ENCODE measurements at regions not wholly inside any gene's neighbourhood (a gene's known extent, or its start where the extent isn't known, plus 50 kb on each side); places are given as distances from the start of the nearest gene placed in this dataset.

DNA sequence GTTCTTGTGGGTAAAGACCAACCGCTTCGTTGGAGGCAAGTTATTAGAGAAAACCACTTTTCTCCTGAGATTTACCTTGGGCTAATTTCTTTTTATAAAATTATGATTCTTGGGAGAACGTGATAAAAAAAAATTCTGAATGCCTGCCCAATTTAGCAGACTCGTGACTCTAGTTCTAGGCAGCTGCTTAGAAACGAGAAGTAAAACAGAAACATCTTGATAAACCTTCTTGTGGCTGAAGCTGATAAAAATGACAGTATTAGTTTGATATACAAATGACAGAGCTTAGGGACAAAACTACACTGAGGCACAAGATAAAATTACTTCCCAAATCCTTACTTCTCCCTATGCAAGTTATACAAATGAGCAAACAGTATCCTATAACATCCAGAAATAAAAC lies 458.9 kb upstream of the TEX13C start:
- no peak for DNase-seq

DNA sequence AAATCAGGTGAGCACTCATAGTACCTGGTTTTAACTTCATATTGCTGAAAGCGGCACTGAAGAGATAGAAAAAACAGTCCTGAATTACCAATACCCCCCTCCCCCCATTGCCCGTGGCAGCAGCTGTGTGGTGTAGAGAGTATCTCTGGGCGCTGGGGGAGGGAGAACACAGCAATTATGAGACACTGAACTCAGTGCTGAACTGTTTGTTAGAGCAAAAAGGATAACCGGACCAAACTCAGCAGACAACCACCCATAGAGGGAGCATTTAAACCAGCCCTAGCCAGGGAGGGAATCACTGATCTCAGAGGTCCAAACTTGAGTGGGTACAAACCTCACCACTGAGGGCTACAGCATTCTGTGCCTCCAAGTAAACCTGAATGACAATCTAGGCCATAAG lies 457.4 kb upstream of the TEX13C start:
- no peak for DNase-seq

DNA sequence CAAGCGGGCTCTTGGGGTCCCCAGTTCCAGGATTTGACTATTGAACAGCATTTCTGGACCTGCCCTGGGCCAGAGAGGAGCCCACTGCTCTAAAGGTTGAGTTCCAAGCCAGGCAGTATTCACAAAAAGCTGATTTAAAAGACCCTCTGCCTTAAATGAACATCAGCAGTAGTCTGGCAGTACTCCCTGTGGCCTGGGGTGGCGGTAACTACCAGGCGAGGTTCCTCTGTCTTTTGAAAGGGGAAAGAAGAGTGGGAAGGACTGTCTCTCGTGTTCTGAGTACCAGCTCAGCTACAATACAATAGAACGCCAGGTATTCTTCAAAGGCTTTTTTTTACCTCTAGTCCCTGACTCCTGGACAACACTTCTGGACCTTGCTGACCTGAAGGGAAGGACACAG lies 456.4 kb upstream of the TEX13C start:
- DNase-seq: no peak

DNA sequence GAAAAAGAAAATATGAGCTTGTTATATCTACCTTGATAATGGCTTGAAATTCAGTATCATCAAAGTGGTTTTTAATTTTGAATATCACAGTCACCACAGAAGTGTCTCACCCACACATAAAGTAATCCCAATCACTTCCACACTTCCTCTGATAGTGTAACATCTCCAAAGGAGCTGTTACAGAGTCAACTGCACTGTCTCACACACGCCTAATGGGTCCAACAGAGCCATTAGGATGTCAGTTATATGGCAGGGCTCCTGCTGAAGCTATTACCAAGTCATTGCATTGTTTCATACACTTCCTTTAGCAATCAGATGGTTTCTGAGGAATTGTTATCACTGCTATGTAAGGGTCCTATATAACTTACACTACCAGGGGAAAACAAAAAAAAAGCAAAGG lies 432.1 kb upstream of the TEX13C start:
- DNase-seq: no peak

DNA sequence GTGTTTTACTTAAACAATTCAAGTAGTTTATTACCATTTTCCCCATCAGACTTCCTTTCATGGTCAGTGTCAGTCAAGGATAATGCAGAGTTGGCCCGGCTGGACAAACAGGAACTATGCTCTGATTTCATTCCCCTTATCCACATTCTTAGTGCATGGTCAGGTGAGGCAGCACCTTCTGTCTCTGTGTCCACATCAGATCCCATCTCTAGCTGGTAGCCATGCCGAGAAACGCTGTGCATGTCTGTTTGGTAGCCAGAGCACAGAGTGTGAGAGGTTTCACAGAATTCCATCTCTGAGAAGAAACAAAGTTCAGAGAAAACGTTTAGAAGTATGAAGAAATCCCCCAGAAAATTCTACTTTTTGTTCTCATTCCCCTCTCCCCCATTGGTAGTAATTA lies 423.7 kb upstream of the TEX13C start:
- no peak for DNase-seq

DNA sequence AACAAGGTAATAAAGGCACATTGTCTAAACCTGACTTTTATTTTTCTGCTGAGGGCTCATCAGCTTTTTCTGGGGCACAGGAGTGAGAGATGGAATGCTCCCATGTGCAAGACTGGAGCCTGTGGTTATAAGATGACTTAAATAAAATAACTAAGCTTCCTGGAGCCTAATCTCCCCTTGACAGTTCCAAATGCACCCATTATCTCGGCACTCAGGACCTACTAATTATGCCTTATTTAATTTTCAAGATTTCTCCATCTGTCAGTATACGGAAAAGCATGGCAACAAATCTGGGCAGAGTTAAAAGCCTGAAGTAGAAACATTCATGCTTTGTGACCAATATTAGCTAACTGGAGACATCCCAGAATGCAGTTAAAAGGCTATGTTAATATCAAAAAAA lies 416.7 kb upstream of the TEX13C start:
- DNase-seq: no peak

DNA sequence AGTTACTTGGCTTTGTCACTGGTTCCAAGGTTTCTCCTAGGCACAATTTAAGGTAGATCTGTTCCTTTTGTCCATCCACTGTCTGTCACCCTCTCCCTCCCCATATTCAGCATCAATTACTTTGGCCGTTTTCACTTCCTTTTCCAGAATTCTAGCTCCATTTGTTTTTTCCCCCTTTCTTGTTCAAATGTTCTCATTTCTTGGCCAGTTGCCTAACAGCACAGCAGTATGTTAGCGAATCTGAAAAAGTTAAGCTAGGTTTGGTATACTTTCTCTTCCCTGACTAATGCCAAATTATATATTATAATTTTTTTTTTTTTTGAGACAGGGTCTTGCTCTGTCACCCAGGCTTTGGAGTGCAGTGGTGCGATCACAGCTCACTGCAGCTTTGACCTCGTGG lies 409.1 kb upstream of the TEX13C start:
- no peak for DNase-seq

DNA sequence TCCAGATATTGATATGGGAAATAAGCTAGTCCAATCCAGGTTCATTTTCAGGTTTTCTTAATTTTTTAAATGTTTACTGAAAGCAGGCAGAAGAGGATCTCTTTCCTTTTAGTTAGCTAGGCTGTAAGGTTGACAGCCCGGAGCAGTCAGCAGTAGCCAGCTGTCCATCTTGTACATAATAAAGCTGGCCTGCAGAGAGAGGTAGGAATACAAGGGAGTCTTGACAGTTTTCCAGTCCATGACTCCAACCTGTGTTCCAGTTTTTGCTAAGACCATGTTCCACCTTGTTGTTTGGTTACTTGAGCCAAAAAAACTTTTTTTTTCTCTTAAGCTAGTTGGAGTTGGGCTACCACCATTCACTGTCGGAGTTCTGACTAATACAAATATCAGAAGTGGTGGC lies 402.7 kb upstream of the TEX13C start:
- DNase-seq: no peak

DNA sequence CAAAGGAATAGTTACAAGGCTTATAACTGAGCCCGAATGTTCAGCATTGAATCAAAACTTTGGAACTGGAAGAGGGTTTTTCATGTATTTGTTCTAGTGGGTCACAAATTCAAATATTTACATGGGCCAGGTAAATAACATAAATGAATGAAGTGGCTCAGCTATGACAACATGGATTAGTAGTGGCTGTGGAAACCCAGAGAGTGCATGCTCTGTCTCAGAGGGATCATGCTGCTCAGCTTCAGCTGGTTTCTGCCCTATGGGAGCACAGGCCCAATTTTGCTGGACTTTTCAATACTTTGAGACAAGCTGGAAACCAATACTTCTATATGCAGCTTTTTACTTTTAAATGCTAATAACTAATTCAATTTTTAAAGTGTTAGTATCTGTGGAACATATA lies 394.0 kb upstream of the TEX13C start:
- DNase-seq: no peak

DNA sequence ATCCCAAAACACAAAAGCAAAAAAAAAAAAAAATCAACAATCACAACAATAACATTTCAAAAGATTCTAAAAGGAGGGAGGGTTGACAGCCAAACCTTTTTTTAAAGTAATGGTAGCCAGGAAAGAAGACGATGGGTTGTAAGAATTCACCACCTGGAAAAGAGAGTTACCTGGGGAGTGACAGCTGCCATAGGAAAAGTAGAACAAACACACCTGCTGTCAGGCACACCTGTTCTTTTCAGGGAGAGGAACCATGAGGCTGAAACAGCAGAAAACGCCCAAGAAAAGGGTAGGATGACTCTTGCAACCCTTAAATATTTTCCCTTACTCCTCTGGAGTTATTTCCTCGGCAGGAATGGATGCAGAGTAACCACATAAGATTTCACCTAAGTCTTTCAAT lies 388.4 kb upstream of the TEX13C start:
- no peak for DNase-seq

DNA sequence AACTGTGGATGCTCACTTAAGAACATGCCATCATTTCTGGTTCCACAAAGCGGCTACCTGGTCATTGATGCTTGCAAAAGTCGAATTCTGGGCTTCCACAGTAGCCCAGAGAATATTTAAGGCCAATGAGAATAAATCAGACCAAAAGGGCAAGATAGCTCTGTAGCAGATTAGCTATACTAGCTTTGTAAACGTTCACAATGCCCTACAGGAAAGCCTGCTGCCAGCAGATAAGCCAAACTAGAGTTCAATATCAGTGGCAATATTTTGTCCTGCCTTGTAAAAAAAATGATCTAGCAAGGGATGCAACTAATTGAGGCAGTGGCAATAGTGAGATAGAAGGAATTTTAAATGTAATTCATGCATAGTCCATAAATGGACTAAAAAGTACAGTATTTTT lies 387.7 kb upstream of the TEX13C start:
- no peak for DNase-seq

DNA sequence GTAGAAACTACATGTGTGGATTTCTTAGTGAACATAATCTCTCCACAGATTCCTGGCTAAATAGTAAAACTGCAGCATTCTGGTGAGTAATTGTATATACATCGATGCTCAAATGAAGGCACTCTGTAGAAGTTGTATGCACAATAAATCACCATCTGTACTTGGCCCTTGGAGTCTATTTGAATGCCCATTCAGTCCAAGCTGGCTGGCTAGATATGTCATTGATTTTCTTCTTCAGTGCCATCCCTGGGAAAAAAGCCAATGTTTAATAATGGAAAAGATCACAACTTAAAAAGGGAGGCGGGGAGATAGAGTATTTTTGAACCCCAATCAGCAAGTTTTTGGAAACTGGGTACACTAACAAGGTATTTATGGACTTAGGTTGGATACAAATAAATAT lies 381.0 kb upstream of the TEX13C start:
- no peak for DNase-seq

DNA sequence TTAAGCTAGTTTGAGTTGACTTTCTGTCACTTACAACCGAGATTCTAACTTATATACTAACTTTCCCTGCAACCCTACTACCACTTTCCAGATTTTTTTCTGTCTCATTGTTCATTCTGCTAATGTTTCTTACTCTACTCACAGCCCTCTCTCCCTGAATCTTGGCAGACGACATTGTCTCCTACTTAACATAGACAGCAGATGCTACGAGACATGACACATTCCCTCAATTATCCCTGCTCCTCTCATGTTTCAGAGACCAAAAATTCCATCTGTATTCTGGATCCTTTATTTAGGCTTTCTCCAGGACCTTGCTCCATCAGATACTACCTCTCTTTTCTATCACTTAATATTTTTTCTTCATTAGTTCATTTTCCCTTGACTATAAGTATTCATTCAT lies 379.1 kb upstream of the TEX13C start:
- no peak for DNase-seq

DNA sequence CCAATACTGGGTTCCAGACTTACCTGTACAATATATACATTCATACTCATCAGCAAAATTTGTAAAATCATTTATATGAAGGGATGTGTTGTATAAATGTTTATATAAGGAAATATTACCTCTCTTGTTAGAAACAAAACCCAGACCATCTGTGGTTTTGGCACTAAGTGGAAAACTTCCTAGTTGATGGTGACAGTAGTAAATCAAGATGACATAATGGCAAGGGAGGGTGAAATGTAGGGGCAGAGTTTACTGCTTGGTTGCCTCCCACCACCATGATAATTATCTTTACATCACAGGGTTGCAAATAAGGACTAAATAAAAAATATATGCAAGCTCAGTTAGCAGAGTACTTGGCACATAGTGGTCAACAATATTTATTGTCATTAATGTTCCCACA lies 365.3 kb upstream of the TEX13C start:
- no peak for DNase-seq

DNA sequence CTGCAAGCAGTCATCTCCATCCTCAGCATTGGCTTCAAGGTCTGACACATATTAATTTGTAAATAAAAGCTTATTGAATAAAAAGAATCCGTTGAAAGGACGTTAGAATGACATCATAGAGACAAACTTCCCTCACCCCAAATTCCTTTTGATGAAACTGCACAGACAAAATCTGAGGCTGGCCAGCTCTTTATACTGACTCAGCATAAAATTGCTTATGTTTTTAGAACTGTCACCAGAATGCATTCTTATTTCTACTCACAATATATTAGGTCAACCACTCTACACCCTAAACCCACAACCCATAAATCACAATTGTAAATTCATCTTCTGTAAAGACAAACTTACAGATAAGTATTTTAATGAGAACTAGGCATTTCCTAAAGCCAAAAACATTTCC lies 359.2 kb upstream of the TEX13C start:
- DNase-seq: no peak

DNA sequence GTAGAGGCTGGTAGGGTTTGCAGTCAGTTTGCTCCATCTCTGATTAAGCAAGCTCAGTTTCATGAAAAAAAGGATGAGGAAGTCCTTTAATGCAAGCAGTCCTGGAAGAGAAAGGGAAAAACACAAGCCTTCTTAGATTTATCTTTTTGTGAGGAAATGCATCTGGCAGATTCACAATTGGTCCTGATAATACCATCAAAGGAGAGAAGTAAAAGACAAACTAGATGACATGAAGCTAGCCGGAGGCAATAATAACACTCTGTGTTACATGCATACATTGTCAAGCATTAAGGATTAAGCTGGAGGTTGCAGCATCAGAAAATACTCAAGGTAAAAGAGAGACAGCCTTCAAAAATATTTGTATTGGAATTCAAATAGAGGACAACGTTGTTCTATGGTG lies 356.0 kb upstream of the TEX13C start, which contains the start of gene TENM1:
TENM1 (minus strand) TSS at position 101 of the 400 bp plus-strand sequence.
- DNase-seq: no peak

DNA sequence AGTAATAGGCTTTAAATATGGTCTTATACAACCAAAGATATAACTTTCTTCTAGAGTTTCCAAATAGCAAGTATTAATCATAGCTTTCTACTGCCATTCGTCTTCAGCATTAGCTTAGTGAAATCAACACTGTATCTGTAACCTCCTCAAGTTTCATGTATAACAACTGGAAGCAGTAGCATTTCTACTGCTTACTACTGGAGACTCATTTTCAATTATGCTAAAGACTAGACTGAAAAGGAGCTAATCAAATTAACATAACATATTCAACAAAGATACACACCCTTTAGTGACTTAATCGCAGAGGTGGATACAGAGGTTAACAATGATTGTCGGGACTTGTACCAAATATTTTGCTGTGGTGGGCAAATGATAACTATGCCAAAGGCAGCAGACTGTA lies 344.2 kb upstream of the TEX13C start:
- DNase-seq: no peak

DNA sequence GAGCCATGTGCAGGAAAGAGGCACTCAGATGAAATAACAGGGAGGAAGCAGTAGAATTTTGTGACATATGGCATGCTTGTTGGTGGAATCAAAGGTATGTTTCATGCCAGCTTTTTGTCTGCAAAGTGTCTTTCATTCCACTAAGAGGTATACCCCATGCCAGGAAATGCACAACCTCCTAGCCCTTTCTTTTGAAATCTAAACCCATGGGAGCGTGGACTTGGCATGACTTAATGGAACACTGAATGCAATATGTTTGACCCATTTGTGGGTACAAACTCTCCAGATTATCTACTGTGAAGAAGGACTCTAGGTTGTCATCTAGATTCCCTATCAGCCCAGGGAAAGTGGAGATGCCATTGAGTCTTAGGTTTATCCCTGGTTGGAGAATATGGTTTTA lies 338.3 kb upstream of the TEX13C start:
- DNase-seq: no peak

DNA sequence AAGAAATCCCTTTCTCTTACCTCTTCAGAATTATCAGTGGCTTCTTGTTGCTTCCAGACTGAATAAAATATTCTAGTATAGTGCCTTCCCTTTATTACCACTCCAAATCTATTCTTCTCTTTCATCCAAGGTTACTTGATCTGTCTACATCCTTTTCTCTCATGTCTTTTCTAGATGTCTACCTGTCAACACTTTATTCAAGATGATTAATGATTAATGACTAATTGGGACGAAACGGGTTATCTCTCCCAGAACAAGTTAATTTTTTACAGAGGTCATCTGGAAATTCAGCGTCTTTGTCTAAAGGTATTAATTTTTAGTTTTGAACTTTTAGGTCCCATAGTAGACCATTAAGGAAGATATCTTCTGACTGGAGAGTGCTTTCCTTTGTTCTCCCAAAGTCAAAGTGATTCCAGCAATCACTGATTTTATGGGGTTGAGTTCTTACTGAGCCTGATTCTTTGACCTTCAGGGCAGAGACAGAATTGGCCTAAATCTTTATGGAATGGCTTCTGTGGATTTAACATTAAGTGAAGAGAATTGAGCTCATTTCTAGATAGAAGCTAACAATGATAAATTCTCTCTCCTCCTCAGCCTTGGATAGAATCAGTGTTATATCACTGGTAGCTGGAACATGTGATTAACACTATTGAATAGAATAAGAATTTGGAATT lies 335.4 kb upstream of the TEX13C start:
- DNase-seq: no peak

DNA sequence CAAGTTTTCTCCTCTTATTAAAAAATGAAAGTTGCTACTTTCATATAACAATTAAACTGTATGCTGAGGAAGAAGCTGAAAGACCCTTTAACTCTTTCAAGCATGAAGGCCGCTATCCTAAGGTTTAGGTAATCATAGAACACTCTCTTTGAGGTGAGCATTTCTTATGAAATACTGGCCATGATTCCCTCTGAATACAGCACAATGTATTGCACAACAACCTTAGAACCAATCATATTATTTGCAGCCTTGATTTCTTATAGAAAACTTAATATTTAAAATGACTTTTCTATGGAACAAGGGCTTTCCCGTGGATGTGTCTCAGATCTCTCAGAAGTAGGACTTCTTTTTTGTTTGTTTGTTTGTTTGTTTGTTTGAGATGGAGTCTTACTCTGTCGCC lies 333.4 kb upstream of the TEX13C start:
- no peak for DNase-seq

DNA sequence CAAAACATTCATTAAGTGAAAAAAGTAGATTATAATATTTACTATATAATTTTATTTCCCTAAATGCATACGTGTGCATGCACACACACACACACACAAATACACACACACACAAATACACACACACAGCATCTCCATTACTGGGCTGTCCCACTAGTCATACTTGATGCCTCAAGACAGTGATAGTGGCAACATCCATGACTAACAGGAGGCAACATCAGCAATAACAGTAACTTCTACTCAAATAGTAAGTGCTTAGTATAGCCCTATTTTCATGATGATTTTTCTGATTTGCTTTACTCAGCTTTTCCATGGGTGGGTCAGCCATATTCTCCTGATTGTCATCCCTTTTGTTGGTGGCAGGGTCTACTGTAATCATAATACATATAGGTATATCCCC lies 325.9 kb upstream of the TEX13C start:
- DNase-seq: no peak

DNA sequence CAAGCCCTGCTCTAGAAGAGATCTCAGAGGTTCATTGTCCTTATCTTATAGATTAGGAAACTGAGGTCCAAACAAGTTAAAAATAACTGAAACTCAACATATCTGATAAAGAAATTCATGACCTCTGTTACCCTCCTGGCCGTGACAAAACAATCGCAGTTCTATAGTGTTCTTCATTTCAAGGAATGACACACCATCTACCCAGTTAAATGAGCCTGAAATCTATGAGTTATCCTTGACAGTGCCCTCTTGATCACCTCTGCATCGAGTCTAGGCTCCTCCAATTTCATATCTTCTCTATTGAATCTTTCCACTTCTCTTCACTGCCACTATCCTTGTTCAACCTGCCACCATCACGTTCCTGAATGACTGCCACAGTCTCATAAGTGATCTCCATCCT lies 325.3 kb upstream of the TEX13C start:
- no peak for DNase-seq

DNA sequence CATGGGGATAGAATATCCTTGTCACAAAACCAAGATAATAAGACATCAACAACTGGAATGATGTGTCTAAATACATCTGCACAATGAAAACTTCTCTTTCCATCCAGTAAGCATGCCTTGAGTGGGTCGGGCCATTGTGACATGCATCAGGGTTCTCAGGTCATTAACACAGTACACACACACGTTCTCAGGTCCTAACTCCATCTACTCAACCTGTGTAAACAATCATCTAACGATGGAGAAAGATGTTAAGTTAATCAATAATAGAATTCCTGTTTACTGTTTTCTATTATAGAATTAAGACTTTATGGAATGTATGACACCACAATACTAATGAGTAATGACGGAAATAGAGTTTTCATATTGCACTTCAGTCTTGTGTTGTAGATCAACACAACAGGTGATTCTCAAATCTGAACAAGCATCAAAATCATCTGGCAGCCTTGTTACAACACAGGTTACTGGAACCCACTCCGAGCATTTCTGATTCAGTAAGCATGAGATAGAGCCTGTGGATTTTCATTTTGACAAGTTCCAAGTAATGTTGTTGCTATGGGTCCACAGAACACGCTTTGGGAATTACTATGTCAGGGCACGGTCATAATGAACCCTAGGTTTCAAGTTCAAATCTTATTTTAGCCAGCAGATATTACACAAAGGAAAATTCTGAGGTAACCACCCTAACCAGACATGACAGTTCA lies 315.8 kb upstream of the TEX13C start:
- DNase-seq: no peak

DNA sequence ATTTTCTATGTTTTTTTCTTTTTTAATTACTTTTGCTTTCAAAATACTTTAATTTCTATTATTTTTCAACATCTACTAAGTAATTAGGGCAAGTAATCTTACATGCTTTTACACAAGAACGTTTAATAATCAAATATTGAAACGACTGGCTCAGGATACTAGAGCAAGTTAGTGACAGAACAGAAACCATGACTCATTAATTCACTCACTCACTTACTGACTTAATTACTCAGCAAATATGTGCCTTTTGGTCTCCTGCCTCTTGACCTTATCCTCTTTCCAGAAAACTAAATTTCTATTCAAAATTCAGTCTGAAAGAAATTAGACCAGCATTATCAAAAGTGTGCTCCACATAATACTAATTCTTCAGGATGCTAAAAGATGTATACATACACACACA lies 314.9 kb upstream of the TEX13C start:
- DNase-seq: no peak

DNA sequence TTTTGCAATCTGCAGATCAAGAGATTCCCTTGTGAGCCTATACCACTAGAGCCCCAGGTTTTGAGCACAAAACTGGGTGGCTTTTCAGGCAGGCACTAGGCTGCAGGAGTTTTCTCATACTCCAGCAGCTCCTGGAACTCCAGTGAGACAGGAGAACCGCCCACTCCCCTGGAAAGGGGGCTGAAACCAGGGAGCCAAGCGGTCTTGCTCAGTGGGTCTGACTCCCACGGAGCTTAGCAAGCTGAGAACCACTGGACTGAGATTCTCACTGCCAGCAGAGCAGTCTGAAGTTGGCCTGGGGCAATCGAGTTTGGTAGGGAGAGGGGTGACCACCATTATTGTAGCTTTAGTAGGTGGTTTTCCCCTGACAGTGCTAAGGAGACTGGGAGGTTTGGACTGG lies 313.8 kb upstream of the TEX13C start:
- no peak for DNase-seq
